CD14-positive monocyte (primary cell): ENCODE measurements at regions not wholly inside any gene's neighbourhood (a gene's known extent, or its start where the extent isn't known, plus 50 kb on each side); places are given as distances from the start of the nearest gene placed in this dataset.

Experiments used
- DNase-seq, 3 donors: peaks; one replicate each; pipeline ENCODE4 v3.0.0-alpha.2; 2011 to 2022
- H2AFZ ChIP-seq: 2 replicates; pipeline ENCODE4 v1.6.0; 2012; ENCODE audit warnings: mild to moderate bottlenecking, low read depth, low read length, inconsistent platforms; ENCODE audit not compliant: insufficient read depth, poor library complexity, severe bottlenecking
- H3K27ac ChIP-seq, 2 donors: 1 replicate in 1 of 2; 2 replicates in 1 of 2; pipeline ENCODE4 v1.5.1; 2012 to 2013; ENCODE audit warnings: low read length in 2 of 2, control low read depth in 1 of 2, inconsistent platforms in 1 of 2, low read depth in 1 of 2, mild to moderate bottlenecking in 1 of 2
- H3K27me3 ChIP-seq, 2 donors: one replicate each; pipeline versions ENCODE4 v1.6.0 to v1.6.1; 2011 to 2013; ENCODE audit warnings: low read length in 2 of 2; ENCODE audit not compliant: control insufficient read depth in 2 of 2, insufficient read depth in 2 of 2
- H3K36me3 ChIP-seq, 2 donors: replicated peaks in 1 of 2; 1 replicate in 1 of 2; 2 replicates in 1 of 2; pipeline versions ENCODE4 v1.5.1 to v1.6.1; 2012 to 2013; ENCODE audit warnings: low read length in 2 of 2, control low read depth in 1 of 2, inconsistent platforms in 1 of 2, mild to moderate bottlenecking in 1 of 2; ENCODE audit not compliant: insufficient read depth in 2 of 2, control insufficient read depth in 1 of 2
- H3K4me1 ChIP-seq, 2 donors: 1 replicate in 1 of 2; 2 replicates in 1 of 2; pipeline versions ENCODE4 v1.5.1 to v1.6.1; 2012 to 2013; ENCODE audit warnings: low read length in 2 of 2, control low read depth in 1 of 2, inconsistent platforms in 1 of 2, mild to moderate bottlenecking in 1 of 2, moderate library complexity in 1 of 2; ENCODE audit not compliant: insufficient read depth in 2 of 2, control insufficient read depth in 1 of 2
- H3K4me2 ChIP-seq: replicated peaks from 2 replicates; pipeline ENCODE3; 2012; ENCODE audit warnings: low read length, moderate library complexity, mild to moderate bottlenecking; ENCODE audit not compliant: poor library complexity, severe bottlenecking; ENCODE audit errors: extremely low read depth
- H3K4me3 ChIP-seq, 3 experiments: fragments of 200-600 bp in 1 of 3; sonication (generic) in 1 of 3; replicated peaks in 1 of 3; 1 replicate in 2 of 3; 2 replicates in 1 of 3; pipeline ENCODE4 v1.5.1; 2011 to 2013; ENCODE audit warnings: low read length in 3 of 3, mild to moderate bottlenecking in 3 of 3, control low read depth in 2 of 3, low read depth in 2 of 3, inconsistent platforms in 1 of 3, moderate library complexity in 1 of 3
- H3K79me2 ChIP-seq: 2 replicates; pipeline ENCODE4 v1.6.0; 2012; ENCODE audit warnings: mild to moderate bottlenecking, control low read depth, inconsistent platforms, low read length, moderate library complexity; ENCODE audit not compliant: insufficient read depth
- H3K9ac ChIP-seq: 2 replicates; pipeline ENCODE4 v1.6.0; 2017; ENCODE audit warnings: low read length, mild to moderate bottlenecking; ENCODE audit not compliant: insufficient read depth, poor library complexity, severe bottlenecking
- H3K9me3 ChIP-seq, 2 donors: replicated peaks in 1 of 2; 1 replicate in 1 of 2; 2 replicates in 1 of 2; pipeline versions ENCODE4 v1.5.1 to v1.6.1; 2012 to 2013; ENCODE audit warnings: low read length in 2 of 2, control low read depth in 1 of 2; ENCODE audit not compliant: control insufficient read depth in 1 of 2, insufficient read depth in 1 of 2
- H4K20me1 ChIP-seq: 2 replicates; pipeline ENCODE4 v1.6.0; 2012; ENCODE audit warnings: mild to moderate bottlenecking, low read length, control low read depth, moderate library complexity; ENCODE audit not compliant: insufficient read depth
- H3K27ac Mint-ChIP-seq, 7 donors: one replicate each; pipeline ENCODE4 v1.8.0; 2020; ENCODE audit warnings: mild to moderate bottlenecking in 7 of 7, mixed read lengths in 7 of 7, moderate library complexity in 6 of 7, inconsistent platforms in 2 of 7
- H3K27me3 Mint-ChIP-seq, 3 donors: one replicate each; pipeline ENCODE4 v1.8.0; 2021 to 2022; ENCODE audit warnings: low read depth in 3 of 3, mild to moderate bottlenecking in 3 of 3, mixed read lengths in 3 of 3, moderate library complexity in 3 of 3, inconsistent platforms in 1 of 3
- H3K36me3 Mint-ChIP-seq, 2 donors: one replicate each; pipeline ENCODE4 v1.8.0; 2020; ENCODE audit warnings: mixed read lengths in 2 of 2, inconsistent platforms in 1 of 2, mild to moderate bottlenecking in 1 of 2
- H3K4me1 Mint-ChIP-seq: one replicate; pipeline ENCODE4 v1.8.0; 2020; ENCODE audit warnings: mild to moderate bottlenecking, mixed read lengths
- H3K4me3 Mint-ChIP-seq, 2 donors: one replicate each; pipeline ENCODE4 v1.8.0; 2020; ENCODE audit warnings: mild to moderate bottlenecking in 2 of 2, mixed read lengths in 2 of 2, moderate library complexity in 1 of 2
- H3K9me3 Mint-ChIP-seq, 7 donors: one replicate each; pipeline ENCODE4 v1.8.0; 2020 to 2022; ENCODE audit warnings: mixed read lengths in 7 of 7, mild to moderate bottlenecking in 6 of 7, moderate library complexity in 6 of 7, inconsistent platforms in 2 of 7
- WGBS: methylation state at CpG from one replicate; pipeline ENCODE4 v1.1.5; 2013; ENCODE audit warnings: missing lambda C conversion rate; ENCODE audit not compliant: insufficient coverage; 5-methylcytosine and 5-hydroxymethylcytosine counted together
- intact Hi-C, 2 donors: fragments of 100-400 bp; cut with micrococcal nuclease; formaldehyde crosslinking; loops; one replicate each; pipeline versions ENCODE4 v1.15.0 to v1.15.1; 2023
- TF ChIP-seq, protein P1 (sequence below): fragments of 200-600 bp; IDR thresholded peaks from one replicate; pipeline ENCODE4 v1.8.0; 2022; ENCODE audit warnings: antibody characterized with exemption, mild to moderate bottlenecking

DNA sequence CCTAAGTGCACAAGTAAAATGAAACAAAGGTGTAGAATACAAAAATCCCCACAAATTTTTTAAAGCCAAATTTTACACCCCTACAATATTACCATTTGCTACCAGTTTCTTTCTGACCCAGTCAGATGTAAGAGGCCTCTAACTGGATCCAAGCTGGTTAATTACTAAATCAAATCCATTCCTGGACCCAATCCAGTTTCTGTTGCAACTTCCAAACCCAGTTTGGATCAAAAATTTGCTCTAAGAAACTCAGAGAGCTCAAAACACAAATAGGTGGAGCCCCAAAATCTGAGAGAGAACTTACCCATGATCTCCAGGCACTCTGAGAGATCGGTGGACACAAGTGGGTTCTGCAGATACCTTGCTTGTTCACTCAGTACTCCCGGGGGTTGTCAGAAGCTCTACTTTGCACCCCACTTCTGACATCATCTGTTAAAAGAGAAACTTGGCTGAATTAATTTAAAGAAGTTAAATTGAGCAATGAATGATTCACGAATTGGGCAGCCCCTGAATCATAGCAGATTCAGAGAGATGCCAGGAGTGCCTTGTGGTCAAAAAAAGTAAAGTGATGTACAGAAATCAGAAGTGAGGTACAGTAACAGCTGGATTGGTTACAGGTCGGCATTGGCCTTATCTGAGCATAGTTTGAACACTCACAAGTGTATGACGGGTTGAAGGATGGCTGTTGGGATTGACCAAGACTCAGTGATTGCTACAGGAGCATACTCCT, 448.0 kb downstream of the KCNT2 start:
- H2AFZ ChIP-seq = no peak overlapping the region
- no peaks in the 10 kb centered on the region for H4K20me1 ChIP-seq

DNA sequence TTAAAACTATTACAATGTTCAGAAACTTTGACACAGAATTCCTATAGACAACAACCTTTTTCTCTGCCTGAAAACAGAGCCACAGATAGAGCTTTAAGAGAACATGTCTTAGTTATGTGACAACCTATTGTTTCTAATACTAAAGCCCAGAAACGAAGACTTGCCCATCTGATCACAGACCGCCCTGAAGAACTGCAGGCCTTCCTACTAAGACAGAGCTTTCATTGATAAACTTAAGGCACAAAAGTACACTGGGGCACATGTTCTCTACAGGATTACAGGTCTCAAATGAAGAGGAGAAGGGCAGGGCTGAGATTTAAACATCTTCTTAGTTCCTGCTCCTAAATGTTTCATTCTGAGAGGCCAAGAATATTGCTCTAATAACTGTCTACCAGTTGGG, 452.7 kb downstream of the KCNT2 start:
- no peak overlapping the region for H3K27ac Mint-ChIP-seq
- no peaks in the 10 kb centered on the region for H3K36me3 Mint-ChIP-seq
- intact Hi-C loops = no loop called here
- peaks cover 2% of the 10 kb centered on the region for H3K4me1 Mint-ChIP-seq
- no peak overlapping the region for H3K4me3 Mint-ChIP-seq
- TF ChIP-seq, protein P1, sequence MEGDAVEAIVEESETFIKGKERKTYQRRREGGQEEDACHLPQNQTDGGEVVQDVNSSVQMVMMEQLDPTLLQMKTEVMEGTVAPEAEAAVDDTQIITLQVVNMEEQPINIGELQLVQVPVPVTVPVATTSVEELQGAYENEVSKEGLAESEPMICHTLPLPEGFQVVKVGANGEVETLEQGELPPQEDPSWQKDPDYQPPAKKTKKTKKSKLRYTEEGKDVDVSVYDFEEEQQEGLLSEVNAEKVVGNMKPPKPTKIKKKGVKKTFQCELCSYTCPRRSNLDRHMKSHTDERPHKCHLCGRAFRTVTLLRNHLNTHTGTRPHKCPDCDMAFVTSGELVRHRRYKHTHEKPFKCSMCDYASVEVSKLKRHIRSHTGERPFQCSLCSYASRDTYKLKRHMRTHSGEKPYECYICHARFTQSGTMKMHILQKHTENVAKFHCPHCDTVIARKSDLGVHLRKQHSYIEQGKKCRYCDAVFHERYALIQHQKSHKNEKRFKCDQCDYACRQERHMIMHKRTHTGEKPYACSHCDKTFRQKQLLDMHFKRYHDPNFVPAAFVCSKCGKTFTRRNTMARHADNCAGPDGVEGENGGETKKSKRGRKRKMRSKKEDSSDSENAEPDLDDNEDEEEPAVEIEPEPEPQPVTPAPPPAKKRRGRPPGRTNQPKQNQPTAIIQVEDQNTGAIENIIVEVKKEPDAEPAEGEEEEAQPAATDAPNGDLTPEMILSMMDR = no peak
- H3K27me3 Mint-ChIP-seq = no peaks in the 10 kb centered on the region
- no peak for DNase-seq
- Histone ChIP-seq H3K9me3 (no peaks in the 10 kb centered on the region), H3K27ac (no peak overlapping the region), H3K4me3 (no peak overlapping the region), H3K4me2 (no peak overlapping the region), H2AFZ (no peak overlapping the region), H4K20me1 (no peaks in the 10 kb centered on the region), H3K36me3 (no peaks in the 10 kb centered on the region), H3K27me3 (no peaks in the 10 kb centered on the region), H3K4me1 (no peaks in the 10 kb centered on the region), H3K79me2 (no peaks in the 10 kb centered on the region), H3K9ac (no peak overlapping the region)
- WGBS = 94% methylated on average over 2 of the region's 2 CpGs
- peaks cover 0 to 2% (median 0%) of the 10 kb centered on the region in 7 donors for H3K9me3 Mint-ChIP-seq

More for the DNA sequence above, 448.0 kb downstream of the KCNT2 start:
- no peaks in the 10 kb centered on the region for H3K27me3 Mint-ChIP-seq
- Histone ChIP-seq H3K36me3 (no peaks in the 10 kb centered on the region), H3K4me3 (no peak overlapping the region), H3K9me3 (no peaks in the 10 kb centered on the region), H3K79me2 (no peaks in the 10 kb centered on the region), H3K27ac (no peak overlapping the region), H3K4me2 (no peak overlapping the region), H3K27me3 (no peaks in the 10 kb centered on the region), H3K9ac (no peak overlapping the region), H3K4me1 (no peaks in the 10 kb centered on the region)
- WGBS = 82% methylated on average over 2 of the region's 5 CpGs
- TF ChIP-seq, protein P1 = no peak
- no peak overlapping the region for H3K4me3 Mint-ChIP-seq
- H3K4me1 Mint-ChIP-seq = no peaks in the 10 kb centered on the region
- intact Hi-C loops = no loop called here
- H3K9me3 Mint-ChIP-seq = peaks cover 0 to 4% (median 2%) of the 10 kb centered on the region in 7 donors
- H3K36me3 Mint-ChIP-seq = no peaks in the 10 kb centered on the region
- DNase-seq = peak in 1 of 3 donors; percentile 5
- no peak overlapping the region for H3K27ac Mint-ChIP-seq
